Spleen (tissue), 7 donors: ENCODE measurements at regions not wholly inside any gene's neighbourhood (a gene's known extent, or its start where the extent isn't known, plus 50 kb on each side); places are given as distances from the start of the nearest gene placed in this dataset.

Experiments used
- CTCF ChIP-seq, 11 experiments: fragments of 200-600 bp in 7 of 11; fragments of 450-650 bp in 4 of 11; sonication (generic) in 4 of 11; IDR thresholded peaks in 8 of 11; conservative IDR thresholded peaks in 3 of 11; 1 replicate in 7 of 11; 2 replicates in 4 of 11; pipeline versions ENCODE4 v1.4.0 to v1.8.0; 2016 to 2021; ENCODE audit warnings: antibody characterized with exemption in 11 of 11, inconsistent platforms in 4 of 11, mild to moderate bottlenecking in 1 of 11
- POLR2AphosphoS5 ChIP-seq, 3 donors: sonication (generic); formaldehyde crosslinking; IDR thresholded peaks; one replicate each; pipeline ENCODE4 v1.5.1; 2017; ENCODE audit warnings: antibody characterized with exemption in 3 of 3
- donor health status: DM: no; HTN: no; CAD: no; lungs with moderate emphysema.
- donor health status: DM: no; HTN: no; CAD: no.
- donor health status: DM: no; HTN: no; CAD: no.

GRCh38 chr9:118263949-118264348 is 559.7 kb downstream of the TLR4 start:
- TF ChIP-seq CTCF (IDR thresholded peaks at IDR 0.05 in 8 of 11, conservative IDR thresholded peaks at IDR 0.05 in 3 of 11): no peak
- no peak for TF ChIP-seq POLR2AphosphoS5 (IDR thresholded peaks at IDR 0.05)
